IMR-90 (cell line): ENCODE measurements at regions not wholly inside any gene's neighbourhood (a gene's known extent, or its start where the extent isn't known, plus 50 kb on each side); places are given as distances from the start of the nearest gene placed in this dataset.

ENCODE experiments used
- ATAC-seq: fragments of 200-7000 bp; cut with Tn5 transposase; 2 replicates; pipeline ENCODE4 v1.9.1; 2020; ENCODE audit warnings: low read depth, mild to moderate bottlenecking, moderate library complexity
- BruUV-seq: library from RNA; stranded (reverse); fragments of 400-500 nt; replicated peaks from 2 replicates; lab custom pipeline; 2021; lab: Mats Ljungman, UMichigan
- CTCF ChIA-PET: fragments of 300-600 bp; formaldehyde crosslinking; extraction: SDS; loops from one replicate; lab custom pipeline; 2021; ENCODE audit warnings: antibody characterized with exemption; lab: Yijun Ruan, JAX
- POLR2A ChIA-PET: fragments of 300-600 bp; sonication (Branson Sonifier 250); formaldehyde crosslinking; loops from one replicate; lab custom pipeline; 2022; ENCODE audit warnings: antibody characterized with exemption; ENCODE audit not compliant: unreplicated experiment; lab: Charles Lee
- DNase-seq: peaks from one replicate; pipeline ENCODE4 v3.0.0; 2013
- H2AFZ ChIP-seq: replicated peaks from 2 replicates; pipeline ENCODE3; 2013; ENCODE audit warnings: low read length, mild to moderate bottlenecking; ENCODE audit not compliant: poor library complexity
- H2AK5ac ChIP-seq: 2 replicates; pipeline ENCODE4 v1.6.1; 2013; ENCODE audit warnings: low read depth, low read length, inconsistent platforms
- H2AK9ac ChIP-seq: replicated peaks from 2 replicates; pipeline ENCODE3; 2013; ENCODE audit warnings: mild to moderate bottlenecking, low read depth, low read length, moderate library complexity; ENCODE audit not compliant: poor library complexity
- H2BK120ac ChIP-seq: 2 replicates; pipeline ENCODE4 v1.6.1; 2013; ENCODE audit warnings: low read depth, low read length, inconsistent platforms
- H2BK15ac ChIP-seq: 3 replicates; pipeline ENCODE4 v1.6.1; 2013; ENCODE audit warnings: low read depth, low read length, inconsistent platforms
- H2BK20ac ChIP-seq: 2 replicates; pipeline ENCODE4 v1.6.1; 2013; ENCODE audit warnings: low read depth, mild to moderate bottlenecking, inconsistent platforms, low read length, moderate library complexity
- H2BK5ac ChIP-seq: 2 replicates; pipeline ENCODE4 v1.6.1; 2013; ENCODE audit warnings: mild to moderate bottlenecking, low read depth, low read length, inconsistent platforms; ENCODE audit not compliant: poor library complexity, severe bottlenecking
- H3K14ac ChIP-seq: replicated peaks from 2 replicates; pipeline ENCODE4 v1.6.1; 2013; ENCODE audit warnings: low read depth, low read length, inconsistent platforms
- H3K18ac ChIP-seq: 2 replicates; pipeline ENCODE4 v1.6.1; 2013; ENCODE audit warnings: low read depth, low read length, control low read depth
- H3K23ac ChIP-seq: 2 replicates; pipeline ENCODE4 v1.6.1; 2013; ENCODE audit warnings: low read depth, low read length, inconsistent platforms
- H3K27ac ChIP-seq: 2 replicates; pipeline ENCODE4 v1.5.1; 2013; ENCODE audit warnings: mild to moderate bottlenecking, control low read depth, low read length; ENCODE audit not compliant: insufficient read depth
- H3K27me3 ChIP-seq: 2 replicates; pipeline ENCODE4 v1.6.1; 2013; ENCODE audit warnings: low read length; ENCODE audit not compliant: control insufficient read depth, insufficient read depth
- H3K36me3 ChIP-seq: 2 replicates; pipeline ENCODE4 v1.6.1; 2013; ENCODE audit warnings: low read length, mixed read lengths; ENCODE audit not compliant: control insufficient read depth, insufficient read depth
- H3K4ac ChIP-seq: 2 replicates; pipeline ENCODE4 v1.6.1; 2013; ENCODE audit warnings: low read depth, low read length, inconsistent platforms
- H3K4me1 ChIP-seq: 2 replicates; pipeline ENCODE4 v1.6.1; 2013; ENCODE audit warnings: low read length, mixed read lengths; ENCODE audit not compliant: control insufficient read depth, insufficient read depth
- H3K4me2 ChIP-seq: 2 replicates; pipeline ENCODE4 v1.6.1; 2013; ENCODE audit warnings: low read depth, mild to moderate bottlenecking, control low read depth, low read length, moderate library complexity
- H3K4me3 ChIP-seq: 2 replicates; pipeline ENCODE4 v1.5.1; 2013; ENCODE audit warnings: low read depth, mild to moderate bottlenecking, control low read depth, low read length, moderate library complexity; ENCODE audit not compliant: insufficient read depth
- H3K56ac ChIP-seq: 2 replicates; pipeline ENCODE4 v1.6.1; 2013; ENCODE audit warnings: low read length, inconsistent platforms; ENCODE audit not compliant: insufficient read depth; ENCODE audit errors: extremely low read depth
- H3K79me1 ChIP-seq, 2 experiments: 2 replicates each; pipeline ENCODE4 v1.6.1; 2013; ENCODE audit warnings: low read length in 2 of 2, inconsistent platforms in 1 of 2, low read depth in 1 of 2
- H3K9ac ChIP-seq: 2 replicates; pipeline ENCODE4 v1.6.1; 2013; ENCODE audit warnings: low read depth, low read length, control low read depth
- H3K9me1 ChIP-seq: 2 replicates; pipeline ENCODE4 v1.6.1; 2013; ENCODE audit warnings: low read length, inconsistent platforms; ENCODE audit not compliant: insufficient read depth
- H3K9me3 ChIP-seq: 2 replicates; pipeline ENCODE4 v1.6.1; 2013; ENCODE audit warnings: low read length; ENCODE audit not compliant: control insufficient read depth, insufficient read depth
- H4K20me1 ChIP-seq: 2 replicates; pipeline ENCODE4 v1.6.1; 2013; ENCODE audit warnings: low read length, inconsistent platforms; ENCODE audit not compliant: insufficient read depth
- H4K5ac ChIP-seq: 2 replicates; pipeline ENCODE4 v1.6.1; 2013; ENCODE audit warnings: mild to moderate bottlenecking, low read depth, low read length, control low read depth
- H4K8ac ChIP-seq, 2 experiments: 2 replicates each; pipeline ENCODE4 v1.6.1; 2013; ENCODE audit warnings: low read depth in 2 of 2, low read length in 2 of 2, control low read depth in 1 of 2, inconsistent platforms in 1 of 2
- H4K91ac ChIP-seq: 2 replicates; pipeline ENCODE4 v1.6.1; 2013; ENCODE audit warnings: low read depth, low read length, inconsistent platforms; ENCODE audit not compliant: insufficient read depth
- CTCF ChIP-seq: conservative IDR thresholded peaks from 2 replicates; pipeline ENCODE4 v1.5.1; 2012; ENCODE audit warnings: mild to moderate bottlenecking, low read depth, low read length, improper control_type of control experiment
- RAD21 ChIP-seq: IDR thresholded peaks from 2 replicates; pipeline ENCODE4 v1.6.1; 2012; ENCODE audit warnings: low read length, improper control_type of control experiment
- WGBS, 2 experiments: methylation state at CpG; one replicate each; pipeline versions ENCODE4 v1.1.5 to v1.1.7; 2013; ENCODE audit warnings: missing lambda C conversion rate in 2 of 2; ENCODE audit not compliant: insufficient read length in 1 of 2; ENCODE audit errors: extremely low coverage in 2 of 2; 5-methylcytosine and 5-hydroxymethylcytosine counted together
- dilution Hi-C: fragments of 300-500 bp; cut with HindIII; formaldehyde crosslinking; loops from one replicate; pipeline ENCODE4 v1.14.3; 2018; ENCODE audit warnings: low sequenced_read_pairs; ENCODE audit not compliant: unreplicated experiment
- in situ Hi-C: fragments of 300-500 bp; cut with MboI; formaldehyde crosslinking; loops from 3 replicates; pipeline ENCODE4 v1.14.3; 2019; ENCODE audit warnings: low sequenced_read_pairs, inconsistent platforms, mixed read lengths
- intact Hi-C: fragments of 100-400 bp; cut with micrococcal nuclease; formaldehyde crosslinking; loops from 2 replicates; pipeline ENCODE4 v1.10.0; 2022
- TF ChIP-seq, protein P1 (sequence below): fragments of 150-350 bp; IDR thresholded peaks from 2 replicates; pipeline ENCODE4 v1.6.1; 2017; ENCODE audit warnings: mild to moderate bottlenecking, antibody characterized with exemption, low read length, low read depth

DNA sequence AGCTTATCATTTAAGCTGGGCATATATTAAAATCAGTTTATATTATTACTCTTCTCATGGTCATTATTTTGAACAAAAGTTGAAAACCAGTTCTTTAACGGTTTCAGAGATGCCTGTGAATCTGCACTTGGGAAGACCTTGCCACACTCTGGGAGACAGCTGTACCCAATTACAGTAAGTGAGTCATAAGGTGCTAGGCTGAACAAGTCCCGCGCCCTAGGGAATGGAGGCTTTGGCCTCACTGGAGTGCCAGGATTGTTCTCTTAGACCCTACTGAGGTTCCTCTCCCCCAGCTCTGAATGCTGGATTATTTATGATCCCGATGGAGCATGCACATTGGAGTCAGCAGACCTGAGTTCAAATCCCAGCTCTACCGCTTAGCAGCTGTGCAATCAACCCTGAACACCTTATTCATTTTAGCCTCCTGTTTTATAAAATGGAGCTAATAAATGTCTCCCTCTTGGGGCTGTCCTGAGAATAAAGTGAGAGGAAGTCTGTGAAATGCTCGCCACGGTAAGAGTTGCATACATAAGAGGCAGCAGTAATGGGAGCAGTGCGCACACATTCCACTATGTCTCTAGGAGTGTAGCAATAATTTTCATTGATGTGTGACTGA lies 266.2 kb downstream of the FOXD2 start:
- H3K18ac ChIP-seq = no peak overlapping the region
- H3K4me2 ChIP-seq = no peak overlapping the region
- POLR2A ChIA-PET = no interaction called here

More for the DNA sequence above, 266.2 kb downstream of the FOXD2 start:
- Histone ChIP-seq H2AFZ (no peak overlapping the region), H2AK5ac (no peak overlapping the region), H3K4me3 (no peak overlapping the region), H4K8ac (no peak overlapping the region), H3K4ac (no peak overlapping the region), H3K27me3 (peaks cover 22% of the 10 kb centered on the region), H4K20me1 (no peaks in the 10 kb centered on the region), H2BK120ac (no peak overlapping the region), H3K9me1 (no peaks in the 10 kb centered on the region), H4K5ac (no peak overlapping the region), H2BK15ac (no peak overlapping the region), H3K79me1 (no peaks in the 10 kb centered on the region), H3K9ac (no peak overlapping the region), H3K27ac (no peak overlapping the region), H2BK5ac (no peak overlapping the region), H3K9me3 (no peaks in the 10 kb centered on the region), H4K91ac (no peak overlapping the region), H2AK9ac (no peak overlapping the region), H2BK20ac (no peak overlapping the region), H3K56ac (no peak overlapping the region), H3K4me1 (no peaks in the 10 kb centered on the region), H3K36me3 (no peaks in the 10 kb centered on the region), H3K23ac (no peak overlapping the region), H3K14ac (no peak overlapping the region)
- ATAC-seq (no peak), DNase-seq (peak; percentile 30)
- in situ Hi-C loops = no loop called here
- WGBS, 2 experiments = 39% methylated on average over 3 of the region's 8 CpGs; no CpG with 5 or more reads in 1 of the 2 experiments
- CTCF ChIA-PET = no interaction called here
- BruUV-seq = no TSS peak
- intact Hi-C loops = no loop called here
- TF ChIP-seq, protein P1, sequence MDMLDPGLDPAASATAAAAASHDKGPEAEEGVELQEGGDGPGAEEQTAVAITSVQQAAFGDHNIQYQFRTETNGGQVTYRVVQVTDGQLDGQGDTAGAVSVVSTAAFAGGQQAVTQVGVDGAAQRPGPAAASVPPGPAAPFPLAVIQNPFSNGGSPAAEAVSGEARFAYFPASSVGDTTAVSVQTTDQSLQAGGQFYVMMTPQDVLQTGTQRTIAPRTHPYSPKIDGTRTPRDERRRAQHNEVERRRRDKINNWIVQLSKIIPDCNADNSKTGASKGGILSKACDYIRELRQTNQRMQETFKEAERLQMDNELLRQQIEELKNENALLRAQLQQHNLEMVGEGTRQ = no peak
- TF ChIP-seq CTCF = 0 out of 2 replicates have a peak, but pooled peaks have one; percentile 21
- peak; percentile 3; the same call in 1 of the 2 replicates for TF ChIP-seq RAD21
- dilution Hi-C loops = no loop called here
